ENCODE measurements at regions not wholly inside any gene's neighbourhood (a gene's known extent, or its start where the extent isn't known, plus 50 kb on each side); places are given as distances from the start of the nearest gene placed in this dataset.

GRCh38 chr9:135219676-135220600, 132.5 kb downstream of the OLFM1 start:
- TF ChIP-seq CTCF (IDR thresholded peaks at IDR 0.05; ENCODE audit: poor library complexity, severe bottlenecking) (no peak), EP300 (conservative IDR thresholded peaks at IDR 0.05; ENCODE audit: poor library complexity, severe bottlenecking) (no peak), SMC3 (conservative IDR thresholded peaks at IDR 0.05; ENCODE audit: poor library complexity) (no peak), EZH2 (IDR thresholded peaks at IDR 0.05; ENCODE audit: borderline replicate concordance, insufficient read depth, low read length, poor library complexity, severe bottlenecking) (no peak)
